Posterior cingulate gyrus (tissue), 11 donors: ENCODE measurements at regions not wholly inside any gene's neighbourhood (a gene's known extent, or its start where the extent isn't known, plus 50 kb on each side); places are given as distances from the start of the nearest gene placed in this dataset.

ENCODE experiments used
- DNase-seq, 10 donors: peaks; one replicate each; pipeline versions ENCODE4 v3.0.0 to v3.0.0-alpha.2; 2020 to 2021; ENCODE audit warnings: mixed read lengths in 3 of 10
- intact Hi-C: fragments of 100-400 bp; cut with DNase I; formaldehyde crosslinking; loops from one replicate; pipeline ENCODE4 v1.15.1; 2023

DNA sequence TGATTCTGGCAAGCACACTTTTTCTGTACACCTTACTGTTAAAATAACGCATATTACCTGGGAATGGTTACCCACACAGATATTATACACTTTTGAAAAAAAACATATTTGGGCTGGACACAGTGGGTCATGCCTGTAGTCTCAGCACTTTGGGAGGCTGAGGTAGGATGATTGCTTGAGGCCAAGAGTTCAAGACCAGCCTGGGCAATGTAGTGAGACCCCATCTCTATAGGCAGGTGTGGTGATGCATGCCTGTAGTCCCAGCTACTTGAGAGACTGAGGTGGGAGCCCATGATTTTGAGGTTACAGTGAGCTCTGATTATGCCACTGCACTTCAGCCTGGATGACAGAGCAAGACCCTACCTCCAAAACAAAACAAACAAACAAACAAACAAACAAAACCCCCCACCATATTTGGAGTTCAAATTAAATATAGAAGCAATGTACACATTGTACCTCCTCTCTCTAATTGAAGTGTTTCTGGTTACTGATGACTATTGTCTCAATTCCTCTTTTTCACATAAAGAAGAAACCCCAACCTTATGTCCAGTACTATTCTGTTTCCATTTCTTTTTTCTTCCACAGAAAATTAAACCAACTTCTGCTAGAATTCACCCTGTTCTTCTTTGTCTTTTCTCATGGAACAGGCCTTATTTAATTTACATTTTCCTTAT, 152.6 kb upstream of the UMPS start:
- intact Hi-C loops = no loop called here
- no peak for DNase-seq

DNA sequence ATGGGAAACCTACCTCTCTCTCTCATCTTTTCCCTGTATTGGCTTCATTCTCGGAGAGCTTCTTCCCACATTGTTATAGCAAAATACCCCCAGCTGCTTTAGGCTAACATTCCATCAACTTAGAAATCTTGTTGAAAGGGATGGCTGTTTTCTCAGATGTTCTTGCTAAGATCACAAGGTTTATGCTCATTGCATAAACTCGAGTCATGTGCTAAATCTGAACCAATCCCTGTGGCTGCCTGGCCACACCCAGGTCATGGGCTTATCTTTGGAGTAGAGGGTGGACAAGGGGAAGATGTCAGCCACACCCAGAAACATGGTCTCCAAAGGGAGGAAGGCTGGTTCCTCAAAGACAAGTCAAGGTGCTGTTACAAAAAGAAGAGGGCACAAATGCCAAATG, 150.6 kb upstream of the UMPS start:
- intact Hi-C loops = no loop called here
- DNase-seq = no peak

DNA sequence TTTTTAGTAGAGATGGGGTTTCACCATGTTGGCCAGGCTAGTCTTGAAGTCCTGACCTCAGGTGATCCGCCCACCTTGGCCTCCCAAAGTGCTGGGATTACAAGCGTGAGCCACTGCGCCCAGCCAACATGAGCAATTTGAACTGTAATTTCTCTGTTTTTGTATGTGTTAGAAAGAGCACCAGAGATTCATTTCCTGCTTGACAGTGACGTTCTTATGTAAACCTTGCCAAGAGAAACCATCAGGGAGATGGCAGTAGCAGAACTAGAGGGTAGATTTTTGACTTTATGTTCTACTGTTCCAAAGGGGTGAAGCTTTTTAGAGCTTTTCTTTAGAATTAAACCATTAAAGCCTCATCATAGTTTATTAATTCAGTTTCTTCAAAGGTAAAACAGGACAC, 148.1 kb upstream of the UMPS start:
- intact Hi-C loops = no loop called here
- no peak for DNase-seq

- intact Hi-C loops = no loop called here
- no peak for DNase-seq
These were observed 147.4 kb upstream of the UMPS start for GRCh38 chr3:124582621-124583395.

GRCh38 chr3:124584245-124584551, 146.1 kb upstream of the UMPS start:
- intact Hi-C loops = no loop called here
- no peak for DNase-seq

DNA sequence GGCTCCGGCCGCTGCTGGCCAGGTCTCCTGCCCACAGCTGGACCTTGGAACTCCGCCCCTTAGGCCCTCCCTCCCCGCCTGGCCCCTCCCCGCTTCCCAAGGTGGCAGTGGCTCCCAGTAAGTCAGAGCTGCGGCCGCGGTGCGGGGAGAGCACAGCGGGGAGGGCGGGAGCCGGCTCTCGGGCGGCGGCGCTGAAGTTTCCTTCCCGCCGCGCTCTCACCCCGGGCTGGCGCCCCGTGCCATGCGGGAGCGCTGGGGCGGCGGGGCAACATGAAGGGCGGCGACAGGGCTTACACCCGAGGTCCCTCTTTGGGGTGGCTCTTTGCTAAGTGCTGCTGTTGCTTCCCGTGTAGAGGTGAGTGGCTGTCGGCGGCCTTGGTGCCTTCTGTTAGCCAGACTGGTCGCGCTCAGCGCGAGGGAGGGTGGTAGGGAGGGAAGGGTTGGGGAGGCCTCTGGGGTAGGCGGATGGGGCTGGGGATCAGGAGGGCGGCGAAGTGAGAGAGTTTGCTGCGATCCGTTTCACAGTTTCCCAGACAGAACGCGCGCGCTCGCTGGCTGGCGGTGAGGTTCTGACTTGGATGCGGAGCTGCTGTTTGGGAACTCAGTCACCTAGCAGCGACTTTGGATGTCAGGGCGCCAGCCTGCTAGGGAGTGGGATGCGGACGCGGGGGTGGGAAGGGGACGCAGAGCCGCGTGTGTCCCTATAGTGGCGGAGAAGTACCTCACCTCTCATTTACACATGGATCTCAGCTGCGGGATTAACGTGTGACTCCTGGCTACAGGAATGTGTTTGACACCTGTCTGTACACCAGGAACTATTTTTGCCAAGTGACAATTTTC, 145.5 kb upstream of the UMPS start:
- intact Hi-C loops = no loop called here
- DNase-seq = peak in 8 of 10 donors; percentile 20 to 87 (median 42)

GRCh38 chr3:124586126-124587052, 143.9 kb upstream of the UMPS start:
- DNase-seq = peak in 1 of 10 donors; percentile 51
- intact Hi-C loops = no loop called here

DNA sequence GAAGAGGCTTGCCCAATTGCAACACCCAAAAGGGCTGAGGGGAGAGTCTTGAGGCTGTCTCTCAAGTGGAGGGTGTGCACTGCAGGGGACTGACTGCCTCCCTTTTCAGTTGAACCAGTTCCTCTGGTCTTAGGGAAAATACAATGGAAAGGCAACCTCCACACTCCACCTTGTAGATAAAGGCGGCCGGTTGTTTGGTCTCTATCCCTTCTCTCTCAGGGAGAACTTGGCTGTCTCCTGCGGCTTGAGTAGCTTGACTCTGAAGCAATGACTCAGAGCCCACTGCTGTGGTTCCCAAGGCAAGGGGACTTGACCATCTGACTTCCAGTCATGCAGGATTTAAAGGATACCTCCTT, 143.2 kb upstream of the UMPS start:
- DNase-seq = no peak
- intact Hi-C loops = no loop called here

DNA sequence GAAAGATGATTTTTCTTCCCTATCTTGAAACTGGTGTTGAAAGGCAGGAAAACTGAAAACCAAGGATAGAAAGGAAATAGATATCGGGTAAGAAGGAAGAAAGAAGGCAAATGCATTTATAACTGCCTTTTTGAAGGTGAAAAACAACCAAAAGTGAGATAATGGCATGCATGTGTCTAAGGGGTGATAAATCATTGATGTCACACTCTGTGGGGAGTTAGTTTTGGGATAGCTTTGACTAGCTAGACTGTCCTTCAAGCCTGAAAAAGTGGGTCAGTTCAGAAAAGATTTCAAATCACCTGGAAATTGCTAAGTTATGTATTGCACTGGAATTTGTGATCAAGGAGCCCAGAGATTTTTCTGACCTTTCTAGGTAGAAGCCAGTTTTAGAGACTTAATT, 142.2 kb upstream of the UMPS start:
- intact Hi-C loops = no loop called here
- DNase-seq = no peak

GRCh38 chr3:124588794-124589193, 141.5 kb upstream of the UMPS start:
- intact Hi-C loops = no loop called here
- DNase-seq = no peak

GRCh38 chr3:124591699-124592098, 138.6 kb upstream of the UMPS start:
- DNase-seq = no peak
- intact Hi-C loops = no loop called here

DNA sequence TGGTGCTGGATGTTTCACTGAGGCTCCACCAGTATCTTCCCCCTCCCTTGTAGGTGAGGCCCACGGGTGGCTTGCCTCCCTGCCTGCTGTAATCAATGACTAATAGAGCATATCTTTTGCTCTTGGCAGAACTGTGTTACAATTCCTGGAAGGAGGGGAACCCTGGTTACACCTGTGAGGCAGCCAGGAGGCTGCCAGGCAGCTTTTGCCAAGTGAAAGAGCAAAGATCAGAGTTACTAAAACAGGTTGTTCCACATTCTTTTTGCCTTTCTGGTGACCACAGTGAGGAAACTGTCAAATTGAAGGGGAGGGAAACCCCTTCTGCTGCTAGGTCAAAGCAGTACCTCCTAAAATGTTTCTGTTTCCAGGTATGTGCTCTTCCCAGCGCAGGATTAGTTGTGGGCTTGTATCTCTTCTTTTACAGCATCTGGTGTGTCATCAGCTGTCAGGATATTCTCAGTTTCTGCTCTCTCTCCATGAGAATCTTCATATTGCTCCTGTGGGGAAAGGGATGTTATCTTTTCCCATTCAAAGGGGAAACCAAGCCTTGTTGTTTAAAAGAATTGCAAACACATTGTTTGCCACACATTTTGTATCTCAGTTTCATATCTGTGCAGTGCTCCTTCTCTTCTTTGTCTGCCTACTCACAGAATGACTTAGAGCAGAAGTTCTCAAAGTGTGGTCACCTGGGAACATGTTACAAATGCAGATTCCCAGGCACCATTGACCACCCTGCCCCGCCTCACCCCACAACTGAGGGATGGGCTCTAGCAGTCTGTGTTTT, 137.4 kb upstream of the UMPS start:
- no peak for DNase-seq
- intact Hi-C loops = no loop called here

DNA sequence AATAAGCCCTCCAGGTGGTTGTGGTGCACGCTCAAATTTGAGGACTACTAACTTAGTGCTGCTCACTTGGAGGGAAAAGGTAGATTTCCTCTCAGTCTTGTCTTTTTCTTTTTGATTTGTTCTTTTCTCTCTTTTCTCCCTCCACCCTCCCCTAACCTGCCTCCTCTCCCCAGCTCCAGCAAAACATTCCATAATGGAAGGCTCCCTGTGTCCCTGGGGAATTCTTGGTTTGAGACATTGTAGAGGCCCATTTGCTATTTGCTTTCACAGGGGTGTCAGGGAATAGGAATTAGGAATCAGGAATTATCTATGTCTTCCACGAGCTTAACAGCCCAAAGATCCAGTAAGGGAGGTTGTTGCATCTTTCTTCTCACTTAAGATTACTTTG, 136.8 kb upstream of the UMPS start:
- no peak for DNase-seq
- intact Hi-C loops = no loop called here

GRCh38 chr3:124594581-124594980, 135.7 kb upstream of the UMPS start:
- DNase-seq = no peak
- intact Hi-C loops = no loop called here

- intact Hi-C loops = no loop called here
- DNase-seq = no peak
These were observed 133.0 kb upstream of the UMPS start for GRCh38 chr3:124597273-124597672.

DNA sequence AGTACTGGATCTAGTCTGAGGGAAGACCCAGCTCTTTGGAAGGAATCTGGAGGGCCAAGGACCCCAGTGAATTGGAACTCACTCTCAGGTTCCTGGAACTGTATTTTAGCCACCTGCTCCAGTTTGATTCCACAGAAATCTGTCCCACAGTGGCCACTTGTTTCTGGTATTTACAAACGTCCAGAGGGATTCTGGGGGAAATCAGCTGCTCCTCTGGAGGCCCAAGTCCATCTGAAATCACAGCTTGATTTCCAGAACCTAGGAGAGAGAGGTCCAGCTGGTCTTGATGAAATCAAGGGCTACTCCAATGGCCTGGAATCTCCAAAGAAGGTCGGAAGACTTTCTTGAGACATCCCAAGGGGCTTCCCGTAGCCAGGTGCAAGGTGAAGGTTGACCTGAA, 132.3 kb upstream of the UMPS start:
- intact Hi-C loops = no loop called here

GRCh38 chr3:124599147-124599765, 131.0 kb upstream of the UMPS start:
- intact Hi-C loops = no loop called here
- DNase-seq = peak in 1 of 10 donors; percentile 53

More for the DNA sequence above, 132.3 kb upstream of the UMPS start:
- no peak for DNase-seq

DNA sequence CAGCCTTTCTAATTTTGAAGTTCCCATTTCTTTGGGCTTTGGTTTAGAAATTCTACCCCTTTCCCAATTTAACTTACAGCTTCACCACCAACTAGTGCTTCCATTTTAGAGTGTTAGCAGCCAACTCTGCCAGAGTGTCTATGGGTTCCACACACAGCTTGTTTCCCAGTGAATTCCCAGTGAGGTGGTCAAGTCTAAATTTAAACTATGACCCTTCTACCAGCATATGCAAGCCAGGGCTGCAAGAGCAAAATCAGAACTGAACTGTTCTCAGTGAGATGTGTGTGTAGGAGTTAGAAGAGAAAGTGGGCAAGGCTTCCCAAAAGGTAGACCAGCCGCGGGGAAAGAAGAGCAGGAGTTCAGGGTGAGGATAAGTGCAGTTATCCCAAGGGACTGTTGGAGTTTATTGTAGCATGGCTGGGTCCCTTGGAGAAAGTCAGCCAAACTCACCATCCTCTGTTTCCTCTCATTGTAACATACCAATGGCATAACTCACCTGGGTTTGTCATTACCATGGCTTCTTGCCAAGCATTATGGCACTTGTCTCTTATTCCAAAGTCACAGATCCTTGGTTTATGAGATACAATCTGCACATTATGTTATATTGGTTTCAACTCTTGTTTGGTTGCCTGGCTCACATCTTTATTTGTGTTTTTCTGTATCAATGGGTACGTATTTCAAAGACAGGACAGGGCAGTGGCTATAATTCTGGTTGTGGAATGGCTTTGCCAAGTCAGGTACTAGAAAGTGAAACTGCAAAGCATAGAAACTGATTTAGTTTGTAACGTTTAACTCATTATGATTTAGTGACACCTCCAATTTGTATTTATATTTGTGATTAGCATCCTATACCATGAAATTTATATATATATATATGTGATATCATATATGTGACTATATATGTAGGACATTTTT, 130.2 kb upstream of the UMPS start:
- no peak for DNase-seq
- intact Hi-C loops = no loop called here
